ENCODE measurements at regions not wholly inside any gene's neighbourhood (a gene's known extent, or its start where the extent isn't known, plus 50 kb on each side); places are given as distances from the start of the nearest gene placed in this dataset.

DNA sequence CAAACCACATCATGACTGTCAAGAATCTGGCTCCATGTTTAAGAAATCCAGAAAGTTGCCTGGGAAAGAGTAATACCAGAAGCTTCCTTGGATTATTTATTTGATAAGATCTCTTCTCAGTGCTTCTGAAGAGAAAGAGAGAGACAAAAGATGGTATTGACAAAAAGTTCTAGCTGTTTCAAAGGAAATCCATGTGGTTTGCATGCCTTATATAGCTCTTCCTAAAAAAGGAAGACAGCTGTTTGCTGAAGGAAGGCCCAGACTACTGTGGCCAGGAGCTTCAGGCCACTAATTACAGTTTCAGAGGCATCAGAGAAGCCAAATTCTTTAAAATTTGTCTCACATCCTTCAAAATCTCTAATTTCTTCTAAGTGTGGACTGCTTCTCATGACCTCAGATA is 565.2 kb upstream of the SLIT2 start:
- BruUV-seq (replicated peaks) = no TSS peak
- ChIA-PET POLR2A (ENCODE audit: low non-redundant PET) (no interaction called here), CTCF (no interaction called here)
- H3K9me3 ChIP-seq (ENCODE audit: low read depth, low read length, poor library complexity, severe bottlenecking) = no peaks in the 10 kb centered on the region
- no peaks in the 10 kb centered on the region for H3K4me1 ChIP-seq (ENCODE audit: insufficient read depth, low read length, poor library complexity, severe bottlenecking)
- no peak for DNase-seq (ENCODE audit: low spot score)
- no peak overlapping the region for H3K4me3 ChIP-seq (ENCODE audit: low read depth, low read length, poor library complexity, severe bottlenecking)
- TF ChIP-seq, protein P1, sequence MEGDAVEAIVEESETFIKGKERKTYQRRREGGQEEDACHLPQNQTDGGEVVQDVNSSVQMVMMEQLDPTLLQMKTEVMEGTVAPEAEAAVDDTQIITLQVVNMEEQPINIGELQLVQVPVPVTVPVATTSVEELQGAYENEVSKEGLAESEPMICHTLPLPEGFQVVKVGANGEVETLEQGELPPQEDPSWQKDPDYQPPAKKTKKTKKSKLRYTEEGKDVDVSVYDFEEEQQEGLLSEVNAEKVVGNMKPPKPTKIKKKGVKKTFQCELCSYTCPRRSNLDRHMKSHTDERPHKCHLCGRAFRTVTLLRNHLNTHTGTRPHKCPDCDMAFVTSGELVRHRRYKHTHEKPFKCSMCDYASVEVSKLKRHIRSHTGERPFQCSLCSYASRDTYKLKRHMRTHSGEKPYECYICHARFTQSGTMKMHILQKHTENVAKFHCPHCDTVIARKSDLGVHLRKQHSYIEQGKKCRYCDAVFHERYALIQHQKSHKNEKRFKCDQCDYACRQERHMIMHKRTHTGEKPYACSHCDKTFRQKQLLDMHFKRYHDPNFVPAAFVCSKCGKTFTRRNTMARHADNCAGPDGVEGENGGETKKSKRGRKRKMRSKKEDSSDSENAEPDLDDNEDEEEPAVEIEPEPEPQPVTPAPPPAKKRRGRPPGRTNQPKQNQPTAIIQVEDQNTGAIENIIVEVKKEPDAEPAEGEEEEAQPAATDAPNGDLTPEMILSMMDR (conservative IDR thresholded peaks at IDR 0.05; ENCODE audit: low read depth, low read length) = no peak
- TF ChIP-seq EZH2 (IDR thresholded peaks at IDR 0.05; ENCODE audit: borderline replicate concordance, low read depth, low read length, poor library complexity, severe bottlenecking) = no peak
- no peaks in the 10 kb centered on the region for H3K27me3 ChIP-seq (replicated peaks; ENCODE audit: insufficient read depth, low read depth, low read length, poor library complexity)
- H3K27ac ChIP-seq (ENCODE audit: low read depth, low read length, poor library complexity, severe bottlenecking) = no peak overlapping the region
- no peaks in the 10 kb centered on the region for H3K36me3 ChIP-seq (ENCODE audit: insufficient read depth, low read length, poor library complexity, severe bottlenecking)
- intact Hi-C loops (cut with micrococcal nuclease; ENCODE audit: unreplicated experiment) = no loop called here

DNA sequence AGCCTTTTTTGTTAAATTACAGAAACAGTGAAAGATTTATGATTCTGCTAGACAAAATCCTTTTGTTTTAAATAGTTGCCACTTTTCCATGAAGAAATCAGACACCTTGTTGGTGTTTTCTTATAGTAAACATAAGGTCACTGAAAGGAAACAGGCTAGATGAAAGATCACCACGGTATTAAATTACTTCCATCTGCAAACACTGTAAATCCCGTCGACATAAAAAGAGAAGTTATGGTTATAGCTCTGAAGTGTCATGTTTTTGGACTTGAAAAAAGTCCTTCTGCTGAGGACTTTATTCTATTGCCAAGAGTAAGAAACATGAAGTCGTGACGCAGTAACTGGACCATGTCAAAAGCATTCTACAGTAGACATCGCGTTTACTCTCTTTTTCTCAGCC is 567.6 kb upstream of the SLIT2 start:
- Histone ChIP-seq H3K27ac (ENCODE audit: low read depth, low read length, poor library complexity, severe bottlenecking) (no peak overlapping the region), H3K9me3 (ENCODE audit: low read depth, low read length, poor library complexity, severe bottlenecking) (no peaks in the 10 kb centered on the region), H3K36me3 (ENCODE audit: insufficient read depth, low read length, poor library complexity, severe bottlenecking) (no peaks in the 10 kb centered on the region), H3K27me3 (replicated peaks; ENCODE audit: insufficient read depth, low read depth, low read length, poor library complexity) (no peaks in the 10 kb centered on the region), H3K4me1 (ENCODE audit: insufficient read depth, low read length, poor library complexity, severe bottlenecking) (no peaks in the 10 kb centered on the region), H3K4me3 (ENCODE audit: low read depth, low read length, poor library complexity, severe bottlenecking) (no peak overlapping the region)
- intact Hi-C loops (cut with micrococcal nuclease; ENCODE audit: unreplicated experiment) = loop anchor here (5.0 kb wide), 1 partner anchor 507 kb away; no protein-coding TSS in a partner anchor
- BruUV-seq (replicated peaks) = no TSS peak
- no peak for DNase-seq (ENCODE audit: low spot score)
- no peak for TF ChIP-seq EZH2 (IDR thresholded peaks at IDR 0.05; ENCODE audit: borderline replicate concordance, low read depth, low read length, poor library complexity, severe bottlenecking)
- TF ChIP-seq, protein P1 (conservative IDR thresholded peaks at IDR 0.05; ENCODE audit: low read depth, low read length) = no peak
- ChIA-PET CTCF (no interaction called here), POLR2A (ENCODE audit: low non-redundant PET) (no interaction called here)

DNA sequence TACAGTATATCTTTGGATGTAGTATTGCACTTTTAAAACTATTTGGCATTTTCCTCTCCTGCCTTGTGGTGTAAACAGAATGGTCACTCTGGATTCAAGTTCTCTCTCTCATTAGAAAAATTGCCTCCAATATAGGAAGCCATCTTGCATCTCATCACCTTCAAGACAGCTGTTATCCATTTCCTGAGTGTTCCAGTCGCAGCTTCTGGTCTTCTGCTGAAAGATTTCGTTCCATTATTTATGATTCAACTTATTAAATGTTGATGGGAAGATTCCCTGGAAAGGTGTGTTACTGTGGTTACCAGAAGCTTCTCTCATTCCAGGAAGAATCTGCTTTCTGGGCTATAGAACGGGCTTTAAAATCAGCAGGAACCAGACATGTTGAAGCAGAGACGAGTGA is 568.3 kb upstream of the SLIT2 start:
- Histone ChIP-seq H3K4me1 (ENCODE audit: insufficient read depth, low read length, poor library complexity, severe bottlenecking) (no peaks in the 10 kb centered on the region), H3K36me3 (ENCODE audit: insufficient read depth, low read length, poor library complexity, severe bottlenecking) (no peaks in the 10 kb centered on the region), H3K4me3 (ENCODE audit: low read depth, low read length, poor library complexity, severe bottlenecking) (no peak overlapping the region), H3K27ac (ENCODE audit: low read depth, low read length, poor library complexity, severe bottlenecking) (no peak overlapping the region), H3K27me3 (replicated peaks; ENCODE audit: insufficient read depth, low read depth, low read length, poor library complexity) (no peaks in the 10 kb centered on the region), H3K9me3 (ENCODE audit: low read depth, low read length, poor library complexity, severe bottlenecking) (no peaks in the 10 kb centered on the region)
- POLR2A ChIA-PET (ENCODE audit: low non-redundant PET) = no interaction called here
- no peak for TF ChIP-seq EZH2 (IDR thresholded peaks at IDR 0.05; ENCODE audit: borderline replicate concordance, low read depth, low read length, poor library complexity, severe bottlenecking)
- CTCF ChIA-PET = no interaction called here
- intact Hi-C loops (cut with micrococcal nuclease; ENCODE audit: unreplicated experiment) = loop anchor here (5.0 kb wide), 1 partner anchor 506 kb away; no protein-coding TSS in a partner anchor
- no peak for DNase-seq (ENCODE audit: low spot score)
- BruUV-seq (replicated peaks) = no TSS peak

DNA sequence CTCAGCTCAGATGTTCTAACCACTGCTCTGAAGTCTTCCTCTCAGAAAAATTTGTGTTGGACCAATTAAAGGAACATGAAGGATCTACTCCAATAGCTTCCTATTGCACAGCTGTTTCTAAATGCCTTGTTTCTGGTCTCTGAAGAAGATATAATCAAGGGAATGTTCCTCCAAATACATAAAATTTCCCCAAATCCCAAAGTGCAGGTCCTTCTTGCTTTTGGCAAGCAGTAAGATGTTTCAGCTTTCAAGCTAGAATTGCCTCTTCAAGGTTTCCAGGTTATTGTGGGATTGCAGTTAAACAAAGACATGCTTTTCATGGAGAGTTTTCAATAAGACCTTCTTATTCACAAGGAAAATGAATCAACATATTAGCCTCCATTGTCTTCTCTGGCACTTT is 574.5 kb upstream of the SLIT2 start:
- no peak overlapping the region for H3K27ac ChIP-seq (ENCODE audit: low read depth, low read length, poor library complexity, severe bottlenecking)
- no peaks in the 10 kb centered on the region for H3K36me3 ChIP-seq (ENCODE audit: insufficient read depth, low read length, poor library complexity, severe bottlenecking)
- no peak overlapping the region for H3K4me3 ChIP-seq (ENCODE audit: low read depth, low read length, poor library complexity, severe bottlenecking)
- CTCF ChIA-PET = no interaction called here
- DNase-seq (ENCODE audit: low spot score) = no peak
- no peaks in the 10 kb centered on the region for H3K9me3 ChIP-seq (ENCODE audit: low read depth, low read length, poor library complexity, severe bottlenecking)
- TF ChIP-seq, protein P1 (conservative IDR thresholded peaks at IDR 0.05; ENCODE audit: low read depth, low read length) = no peak
- TF ChIP-seq EZH2 (IDR thresholded peaks at IDR 0.05; ENCODE audit: borderline replicate concordance, low read depth, low read length, poor library complexity, severe bottlenecking) = no peak
- intact Hi-C loops (cut with micrococcal nuclease; ENCODE audit: unreplicated experiment) = no loop called here
- POLR2A ChIA-PET (ENCODE audit: low non-redundant PET) = no interaction called here
- BruUV-seq (replicated peaks) = no TSS peak
- no peaks in the 10 kb centered on the region for H3K4me1 ChIP-seq (ENCODE audit: insufficient read depth, low read length, poor library complexity, severe bottlenecking)
- no peaks in the 10 kb centered on the region for H3K27me3 ChIP-seq (replicated peaks; ENCODE audit: insufficient read depth, low read depth, low read length, poor library complexity)
